Astrocyte (in vitro differentiated cells and primary cell): ENCODE measurements at regions not wholly inside any gene's neighbourhood (a gene's known extent, or its start where the extent isn't known, plus 50 kb on each side); places are given as distances from the start of the nearest gene placed in this dataset.

Experiments
- EZH2 ChIP-seq: IDR thresholded peaks from 2 replicates; pipeline ENCODE4 v1.6.1; 2012; ENCODE audit warnings: mild to moderate bottlenecking, low read length, inconsistent platforms; ENCODE audit not compliant: insufficient read depth
- TF ChIP-seq, protein P1 (sequence below): IDR thresholded peaks from 2 replicates; pipeline ENCODE4 v1.5.1; 2011; ENCODE audit warnings: low read depth, mild to moderate bottlenecking, inconsistent platforms, low read length, moderate library complexity; ENCODE audit not compliant: insufficient read depth

- TF ChIP-seq, protein P1, sequence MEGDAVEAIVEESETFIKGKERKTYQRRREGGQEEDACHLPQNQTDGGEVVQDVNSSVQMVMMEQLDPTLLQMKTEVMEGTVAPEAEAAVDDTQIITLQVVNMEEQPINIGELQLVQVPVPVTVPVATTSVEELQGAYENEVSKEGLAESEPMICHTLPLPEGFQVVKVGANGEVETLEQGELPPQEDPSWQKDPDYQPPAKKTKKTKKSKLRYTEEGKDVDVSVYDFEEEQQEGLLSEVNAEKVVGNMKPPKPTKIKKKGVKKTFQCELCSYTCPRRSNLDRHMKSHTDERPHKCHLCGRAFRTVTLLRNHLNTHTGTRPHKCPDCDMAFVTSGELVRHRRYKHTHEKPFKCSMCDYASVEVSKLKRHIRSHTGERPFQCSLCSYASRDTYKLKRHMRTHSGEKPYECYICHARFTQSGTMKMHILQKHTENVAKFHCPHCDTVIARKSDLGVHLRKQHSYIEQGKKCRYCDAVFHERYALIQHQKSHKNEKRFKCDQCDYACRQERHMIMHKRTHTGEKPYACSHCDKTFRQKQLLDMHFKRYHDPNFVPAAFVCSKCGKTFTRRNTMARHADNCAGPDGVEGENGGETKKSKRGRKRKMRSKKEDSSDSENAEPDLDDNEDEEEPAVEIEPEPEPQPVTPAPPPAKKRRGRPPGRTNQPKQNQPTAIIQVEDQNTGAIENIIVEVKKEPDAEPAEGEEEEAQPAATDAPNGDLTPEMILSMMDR, result no peak
- no peak for TF ChIP-seq EZH2
Measured at GRCh38 chr2:58769864-58770234, 528.7 kb upstream of the FANCL start.
